ENCODE measurements at regions not wholly inside any gene's neighbourhood (a gene's known extent, or its start where the extent isn't known, plus 50 kb on each side); places are given as distances from the start of the nearest gene placed in this dataset.
"Not testable (repeated sequence)": the region's sequence is repeated elsewhere in the genome, so short reads cannot be mapped to it uniquely, and the experiment has no call there.

GRCh38 chr5:138634804-138635203, 59.6 kb upstream of the HSPA9 start:
- TF ChIP-seq, protein P1, sequence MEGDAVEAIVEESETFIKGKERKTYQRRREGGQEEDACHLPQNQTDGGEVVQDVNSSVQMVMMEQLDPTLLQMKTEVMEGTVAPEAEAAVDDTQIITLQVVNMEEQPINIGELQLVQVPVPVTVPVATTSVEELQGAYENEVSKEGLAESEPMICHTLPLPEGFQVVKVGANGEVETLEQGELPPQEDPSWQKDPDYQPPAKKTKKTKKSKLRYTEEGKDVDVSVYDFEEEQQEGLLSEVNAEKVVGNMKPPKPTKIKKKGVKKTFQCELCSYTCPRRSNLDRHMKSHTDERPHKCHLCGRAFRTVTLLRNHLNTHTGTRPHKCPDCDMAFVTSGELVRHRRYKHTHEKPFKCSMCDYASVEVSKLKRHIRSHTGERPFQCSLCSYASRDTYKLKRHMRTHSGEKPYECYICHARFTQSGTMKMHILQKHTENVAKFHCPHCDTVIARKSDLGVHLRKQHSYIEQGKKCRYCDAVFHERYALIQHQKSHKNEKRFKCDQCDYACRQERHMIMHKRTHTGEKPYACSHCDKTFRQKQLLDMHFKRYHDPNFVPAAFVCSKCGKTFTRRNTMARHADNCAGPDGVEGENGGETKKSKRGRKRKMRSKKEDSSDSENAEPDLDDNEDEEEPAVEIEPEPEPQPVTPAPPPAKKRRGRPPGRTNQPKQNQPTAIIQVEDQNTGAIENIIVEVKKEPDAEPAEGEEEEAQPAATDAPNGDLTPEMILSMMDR (conservative IDR thresholded peaks at IDR 0.05; ENCODE audit: low read length), result not testable (repeated sequence)
- not testable (repeated sequence) for TF ChIP-seq EZH2phosphoT487 (IDR thresholded peaks at IDR 0.05; ENCODE audit: borderline replicate concordance)
